ENCODE measurements at regions not wholly inside any gene's neighbourhood (a gene's known extent, or its start where the extent isn't known, plus 50 kb on each side); places are given as distances from the start of the nearest gene placed in this dataset.

GRCh38 chr12:91810531-91811451, 334.9 kb downstream of the BTG1 start:
- Histone ChIP-seq H3K9me3 (ENCODE audit: control insufficient read depth, insufficient read depth, low read depth, low read length) (peaks cover 3% of the 10 kb centered on the region; the same call in 1 of the 2 replicates), H3K4me3 (ENCODE audit: low read depth in 2 of 2, low read length in 2 of 2) (no peak overlapping the region), H3K4me1 (ENCODE audit: control insufficient read depth, insufficient read depth, low read length) (no peaks in the 10 kb centered on the region), H3K36me3 (ENCODE audit: control insufficient read depth, insufficient read depth, low read length) (no peaks in the 10 kb centered on the region), H3K27ac (ENCODE audit: low read length) (no peak overlapping the region), H3K27me3 (ENCODE audit: control insufficient read depth, insufficient read depth, low read length) (no peaks in the 10 kb centered on the region)
- DNase-seq (ENCODE audit: low read depth, low spot score) (no peak), ATAC-seq (no peak)
- no TSS peak for BruUV-seq (replicated peaks)
- ChIA-PET POLR2A (interaction anchor here (0.6 kb wide), 1 partner anchor 335 kb away, joined by 3 read pairs; the partner anchor contains the start of gene BTG1), CTCF (interaction anchor here (0.5 to 0.6 kb wide), 2 partner anchors 798 to 1604 kb away, joined by 3 read pairs; no protein-coding TSS in a partner anchor)
- no peak for TF ChIP-seq SIN3A (IDR thresholded peaks at IDR 0.05; ENCODE audit: borderline replicate concordance, insufficient read depth, low read depth, low read length)
- no peak for TF ChIP-seq TCF7L2 (IDR thresholded peaks at IDR 0.05; ENCODE audit: low read depth, low read length)
- TF ChIP-seq REST (IDR thresholded peaks at IDR 0.05; ENCODE audit: insufficient read depth in 1 of 2, low read depth in 2 of 2, low read length in 1 of 2) = no peak
- TF ChIP-seq POLR2AphosphoS5 (IDR thresholded peaks at IDR 0.05; ENCODE audit: low read depth, low read length) = no peak
- no peak for TF ChIP-seq CTCF (IDR thresholded peaks at IDR 0.05)
- intact Hi-C loops (cut with micrococcal nuclease; ENCODE audit: unreplicated experiment) (loop anchor here (2.0 kb wide), 1 partner anchor 328 kb away; no protein-coding TSS in a partner anchor), in situ Hi-C loops (cut with HindIII; ENCODE audit: low pct_unique_long_range_greater_than_20kb, low sequenced_read_pairs) (no loop called here)

GRCh38 chr12:91810077-91810476, 335.6 kb downstream of the BTG1 start:
- TF ChIP-seq POLR2AphosphoS5 (IDR thresholded peaks at IDR 0.05; ENCODE audit: low read depth, low read length) = no peak
- TF ChIP-seq TCF7L2 (IDR thresholded peaks at IDR 0.05; ENCODE audit: low read depth, low read length) = no peak
- TF ChIP-seq REST (IDR thresholded peaks at IDR 0.05; ENCODE audit: insufficient read depth in 1 of 2, low read depth in 2 of 2, low read length in 1 of 2) = no peak
- no peak for TF ChIP-seq CTCF (IDR thresholded peaks at IDR 0.05)
- no peak for TF ChIP-seq SIN3A (IDR thresholded peaks at IDR 0.05; ENCODE audit: borderline replicate concordance, insufficient read depth, low read depth, low read length)
- ATAC-seq (no peak), DNase-seq (ENCODE audit: low read depth, low spot score) (no peak)
- intact Hi-C loops (cut with micrococcal nuclease; ENCODE audit: unreplicated experiment) = loop anchor here (2.0 kb wide), 1 partner anchor 329 kb away; no protein-coding TSS in a partner anchor
- Histone ChIP-seq H3K9me3 (ENCODE audit: control insufficient read depth, insufficient read depth, low read depth, low read length) (peaks cover 3% of the 10 kb centered on the region; the same call in 1 of the 2 replicates), H3K27me3 (ENCODE audit: control insufficient read depth, insufficient read depth, low read length) (no peaks in the 10 kb centered on the region), H3K36me3 (ENCODE audit: control insufficient read depth, insufficient read depth, low read length) (no peaks in the 10 kb centered on the region), H3K4me1 (ENCODE audit: control insufficient read depth, insufficient read depth, low read length) (no peaks in the 10 kb centered on the region), H3K4me3 (ENCODE audit: low read depth in 2 of 2, low read length in 2 of 2) (no peak overlapping the region), H3K27ac (ENCODE audit: low read length) (no peak overlapping the region)
- POLR2A ChIA-PET = no interaction called here
- in situ Hi-C loops (cut with HindIII; ENCODE audit: low pct_unique_long_range_greater_than_20kb, low sequenced_read_pairs) = no loop called here
- BruUV-seq (replicated peaks) = no TSS peak
- CTCF ChIA-PET = interaction anchor here (0.6 kb wide), 1 partner anchor 1604 kb away, joined by 3 read pairs; no protein-coding TSS in a partner anchor
